ENCODE measurements at regions not wholly inside any gene's neighbourhood (a gene's known extent, or its start where the extent isn't known, plus 50 kb on each side); places are given as distances from the start of the nearest gene placed in this dataset.

GRCh38 chr7:63030061-63030460 is 968.6 kb upstream of the ZNF722 start:
- 79% methylated on average over 6 of the region's 13 CpGs; no CpG with 5 or more reads in 1 of the 2 donors for WGBS, 2 donors
- H3K27me3 ChIP-seq, result no peaks in the 10 kb centered on the region
- peaks cover 0 to 45% (median 13%) of the 10 kb centered on the region in 3 donors for H3K9me3 ChIP-seq
- no peak for DNase-seq
- no peaks in the 10 kb centered on the region for H3K4me1 ChIP-seq
- no peak overlapping the region for H3K4me3 ChIP-seq
- H3K27ac ChIP-seq, result no peak overlapping the region
- no peak for TF ChIP-seq CTCF (IDR thresholded peaks at IDR 0.05)
- no peak for TF ChIP-seq POLR2A (IDR thresholded peaks at IDR 0.05)
- intact Hi-C loops (cut with DNase I), result no loop called here
- H3K36me3 ChIP-seq, result no peaks in the 10 kb centered on the region

GRCh38 chr7:63031838-63032436 is 966.7 kb upstream of the ZNF722 start:
- Histone ChIP-seq H3K36me3 (no peaks in the 10 kb centered on the region), H3K4me3 (no peak overlapping the region), H3K4me1 (no peaks in the 10 kb centered on the region), H3K27ac (no peak overlapping the region), H3K27me3 (no peaks in the 10 kb centered on the region), H3K9me3 (peaks cover 0 to 46% (median 13%) of the 10 kb centered on the region in 3 donors)
- whole genome bisulfite sequencing, 2 donors, result 69 to 70% methylated on average over 12 to 14 of the region's 16 CpGs
- intact Hi-C loops (cut with DNase I), result no loop called here
- no peak for DNase-seq
- TF ChIP-seq CTCF (IDR thresholded peaks at IDR 0.05), result no peak
- no peak for TF ChIP-seq POLR2A (IDR thresholded peaks at IDR 0.05)

GRCh38 chr7:63037242-63037641 is 961.4 kb upstream of the ZNF722 start:
- no peak overlapping the region for H3K4me3 ChIP-seq
- H3K9me3 ChIP-seq, result peaks cover 0 to 66% (median 0%) of the 10 kb centered on the region in 3 donors

GRCh38 chr7:63038987-63039386 is 959.7 kb upstream of the ZNF722 start:
- WGBS, 2 donors, result 79 to 80% methylated on average over 4 of the region's 4 CpGs
- Histone ChIP-seq H3K36me3 (no peaks in the 10 kb centered on the region), H3K27ac (no peak overlapping the region), H3K9me3 (peaks cover 0 to 80% (median 0%) of the 10 kb centered on the region in 3 donors), H3K4me3 (no peak overlapping the region), H3K27me3 (no peaks in the 10 kb centered on the region), H3K4me1 (no peaks in the 10 kb centered on the region)
- no peak for DNase-seq
- intact Hi-C loops (cut with DNase I), result no loop called here
- TF ChIP-seq CTCF (IDR thresholded peaks at IDR 0.05) (no peak), POLR2A (IDR thresholded peaks at IDR 0.05) (no peak)

More at GRCh38 chr7:63037242-63037641, 961.4 kb upstream of the ZNF722 start:
- H3K27ac ChIP-seq, result no peak overlapping the region
- DNase-seq, result no peak
- TF ChIP-seq POLR2A (IDR thresholded peaks at IDR 0.05), result no peak
- TF ChIP-seq CTCF (IDR thresholded peaks at IDR 0.05), result no peak
- no peaks in the 10 kb centered on the region for H3K36me3 ChIP-seq
- no peaks in the 10 kb centered on the region for H3K4me1 ChIP-seq
- intact Hi-C loops (cut with DNase I), result no loop called here
- 52 to 65% methylated on average over 5 of the region's 6 CpGs for WGBS, 2 donors
- H3K27me3 ChIP-seq, result no peaks in the 10 kb centered on the region

- Histone ChIP-seq H3K4me1 (no peaks in the 10 kb centered on the region), H3K4me3 (no peak overlapping the region), H3K36me3 (no peaks in the 10 kb centered on the region), H3K27me3 (no peaks in the 10 kb centered on the region), H3K9me3 (peaks cover 0 to 88% (median 0%) of the 10 kb centered on the region in 3 donors), H3K27ac (no peak overlapping the region)
- TF ChIP-seq CTCF (IDR thresholded peaks at IDR 0.05) (no peak), POLR2A (IDR thresholded peaks at IDR 0.05) (no peak)
- 87 to 93% methylated on average over 5 to 8 of the region's 8 CpGs for WGBS, 2 donors
- DNase-seq, result no peak
- intact Hi-C loops (cut with DNase I), result no loop called here
Observed at GRCh38 chr7:63039882-63040281, 958.8 kb upstream of the ZNF722 start.

Data from esophagus squamous epithelium (tissue), 5 donors.